ENCODE measurements at regions not wholly inside any gene's neighbourhood (a gene's known extent, or its start where the extent isn't known, plus 50 kb on each side); places are given as distances from the start of the nearest gene placed in this dataset.

GRCh38 chr7:54476609-54477008, 65.6 kb upstream of the VSTM2A start:
- DNase-seq (ENCODE audit: low read depth in 3 of 3, low spot score in 2 of 3), result no peak

DNA sequence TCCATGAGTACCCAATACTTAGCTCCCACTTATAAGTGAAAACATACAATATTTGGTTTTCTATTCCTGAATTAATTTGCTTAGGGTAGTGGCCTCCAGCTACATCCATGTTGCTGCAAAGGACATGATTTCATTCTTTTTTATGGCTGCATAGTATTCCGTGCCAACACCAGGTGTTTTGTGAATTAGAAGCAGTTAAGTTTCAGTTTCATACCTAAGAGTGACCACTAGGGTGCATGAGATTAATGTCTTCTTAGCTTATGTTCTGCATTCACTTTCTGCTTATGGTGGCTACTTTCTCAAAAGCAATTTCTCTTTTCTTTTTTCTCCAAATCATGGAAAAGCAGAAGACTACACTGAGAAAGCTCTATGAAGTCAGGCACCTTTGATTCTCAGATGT, 65.1 kb upstream of the VSTM2A start:
- no peak for DNase-seq (ENCODE audit: low read depth in 3 of 3, low spot score in 2 of 3)

GRCh38 chr7:54483523-54483922, 58.7 kb upstream of the VSTM2A start:
- no peak for DNase-seq (ENCODE audit: low read depth in 3 of 3, low spot score in 2 of 3)

DNA sequence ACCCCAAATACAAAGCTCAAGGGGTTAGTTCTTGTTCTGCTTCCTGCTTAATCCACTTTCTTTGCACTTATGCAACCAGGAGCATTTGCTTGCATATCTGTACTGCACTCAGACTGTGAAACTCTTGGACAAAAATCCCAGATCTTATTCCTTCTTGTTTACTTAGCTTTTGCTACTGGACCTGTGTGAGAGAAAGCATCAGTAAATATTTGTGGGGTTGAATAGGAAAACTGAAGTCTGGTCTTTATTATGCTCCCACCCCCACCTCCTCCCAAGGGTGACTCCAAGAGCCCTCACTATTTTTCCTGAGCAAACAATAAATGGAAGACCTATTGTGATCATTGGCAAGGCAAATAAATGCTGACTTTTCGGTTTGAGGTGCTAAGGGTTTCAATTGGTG, 57.1 kb upstream of the VSTM2A start:
- DNase-seq (ENCODE audit: low read depth in 3 of 3, low spot score in 2 of 3), result no peak
